Naive B cell (primary cell): ENCODE measurements at regions not wholly inside any gene's neighbourhood (a gene's known extent, or its start where the extent isn't known, plus 50 kb on each side); places are given as distances from the start of the nearest gene placed in this dataset.

Source experiments
- ATAC-seq, 2 donors: fragments of 150-1000 bp; cut with Tn5 transposase; 2 replicates each; pipeline ENCODE4 v1.10.0; 2021; ENCODE audit warnings: low read depth in 2 of 2, mild to moderate bottlenecking in 2 of 2, moderate library complexity in 2 of 2
- DNase-seq: peaks from one replicate; pipeline ENCODE4 v3.0.0; 2022
- H3K27ac Mint-ChIP-seq, 6 donors: one replicate each; pipeline ENCODE4 v1.8.0; 2020 to 2022; ENCODE audit warnings: mild to moderate bottlenecking in 6 of 6, mixed read lengths in 6 of 6, moderate library complexity in 5 of 6, inconsistent platforms in 2 of 6
- H3K27me3 Mint-ChIP-seq, 3 donors: one replicate each; pipeline ENCODE4 v1.8.0; 2021 to 2022; ENCODE audit warnings: mixed read lengths in 3 of 3, mild to moderate bottlenecking in 1 of 3
- H3K36me3 Mint-ChIP-seq, 2 donors: one replicate each; pipeline ENCODE4 v1.8.0; 2020 to 2022; ENCODE audit warnings: mixed read lengths in 2 of 2, inconsistent platforms in 1 of 2, mild to moderate bottlenecking in 1 of 2
- H3K4me1 Mint-ChIP-seq, 3 donors: one replicate each; pipeline ENCODE4 v1.8.0; 2020 to 2022; ENCODE audit warnings: mixed read lengths in 3 of 3, inconsistent platforms in 1 of 3, mild to moderate bottlenecking in 1 of 3, moderate library complexity in 1 of 3
- H3K4me3 Mint-ChIP-seq, 8 donors: one replicate each; pipeline ENCODE4 v1.8.0; 2020 to 2022; ENCODE audit warnings: mild to moderate bottlenecking in 8 of 8, mixed read lengths in 8 of 8, moderate library complexity in 8 of 8, inconsistent platforms in 2 of 8
- H3K9me3 Mint-ChIP-seq, 7 donors: one replicate each; pipeline ENCODE4 v1.8.0; 2020 to 2022; ENCODE audit warnings: mixed read lengths in 7 of 7, mild to moderate bottlenecking in 5 of 7, inconsistent platforms in 2 of 7, moderate library complexity in 1 of 7

DNA sequence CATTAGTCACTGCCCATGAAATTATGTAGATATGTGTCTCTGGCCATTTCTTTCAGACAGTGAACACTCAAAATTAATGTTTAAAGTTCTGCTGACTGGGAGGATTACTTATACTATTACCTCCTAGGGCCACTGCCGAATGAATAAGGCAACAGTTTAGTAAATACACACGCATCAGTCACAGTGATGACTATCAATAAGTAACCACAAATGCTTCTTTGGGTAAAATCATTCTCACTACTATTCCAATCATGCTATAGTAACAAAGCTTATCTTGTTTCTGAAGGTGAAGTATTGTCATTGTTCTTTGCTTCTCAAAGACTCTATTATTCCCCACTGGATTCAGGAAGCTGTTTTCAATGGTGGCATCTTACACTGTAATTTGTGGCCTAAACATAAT lies 478.8 kb downstream of the EPHA3 start:
- Mint-ChIP-seq H3K9me3 (peaks cover 0 to 6% (median 2%) of the 10 kb centered on the region in 7 donors), H3K36me3 (no peaks in the 10 kb centered on the region), H3K4me3 (no peak overlapping the region), H3K27me3 (no peaks in the 10 kb centered on the region), H3K27ac (no peak overlapping the region), H3K4me1 (no peaks in the 10 kb centered on the region)
- ATAC-seq (no peak), DNase-seq (no peak)

DNA sequence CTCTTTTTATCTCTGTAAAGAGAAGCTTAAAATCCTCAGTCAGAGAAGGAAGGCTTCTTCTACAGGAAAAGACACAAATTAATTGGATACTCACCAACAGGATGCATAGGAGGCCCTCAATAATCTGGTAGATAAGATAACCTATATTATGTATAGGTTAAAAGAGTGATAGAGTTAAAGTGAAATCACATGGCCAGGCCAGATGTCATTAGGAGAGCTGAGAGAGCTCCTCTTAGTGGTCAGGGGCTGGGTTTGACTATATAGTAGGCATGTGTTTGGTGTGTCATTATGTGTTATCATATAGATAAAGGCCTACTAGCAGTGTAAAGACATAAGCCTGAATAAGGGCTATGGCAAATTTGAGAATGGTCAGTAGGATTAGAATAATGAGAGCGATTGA lies 479.3 kb downstream of the EPHA3 start:
- Mint-ChIP-seq H3K27ac (no peak overlapping the region), H3K4me1 (no peaks in the 10 kb centered on the region), H3K4me3 (no peak overlapping the region), H3K36me3 (no peaks in the 10 kb centered on the region), H3K9me3 (peaks cover 0 to 6% (median 2%) of the 10 kb centered on the region in 7 donors), H3K27me3 (no peaks in the 10 kb centered on the region)
- DNase-seq (no peak), ATAC-seq (no peak)

- no peak overlapping the region for H3K27ac Mint-ChIP-seq
- DNase-seq (no peak), ATAC-seq (no peak)
- H3K4me3 Mint-ChIP-seq = no peak overlapping the region
- H3K9me3 Mint-ChIP-seq = peaks cover 0 to 14% (median 2%) of the 10 kb centered on the region in 7 donors
- H3K4me1 Mint-ChIP-seq = no peaks in the 10 kb centered on the region
- no peaks in the 10 kb centered on the region for H3K27me3 Mint-ChIP-seq
- no peaks in the 10 kb centered on the region for H3K36me3 Mint-ChIP-seq
Measured at GRCh38 chr3:89606151-89606550, 498.7 kb downstream of the EPHA3 start.

DNA sequence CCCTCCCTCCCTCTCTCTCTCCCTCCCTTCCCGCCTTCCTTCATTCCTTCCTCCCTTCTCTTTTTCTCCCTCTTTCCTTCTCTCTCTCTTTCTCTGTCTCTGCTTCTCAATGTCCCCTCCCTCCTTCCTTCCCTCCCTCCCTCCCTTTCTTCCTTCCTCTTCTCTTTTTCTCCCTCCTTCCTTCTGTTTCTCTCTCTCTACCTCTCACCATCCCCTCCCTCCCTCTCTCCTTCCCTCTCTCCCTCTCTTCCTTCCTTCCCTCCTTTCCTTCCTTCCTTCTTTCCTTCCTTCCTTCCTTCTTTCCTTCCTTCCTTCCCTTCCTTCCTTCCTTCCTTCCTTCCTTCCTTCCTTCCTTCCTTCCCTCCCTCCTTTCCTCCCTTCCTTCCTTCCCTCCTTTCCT lies 504.6 kb downstream of the EPHA3 start:
- no peak for ATAC-seq
- DNase-seq = no peak
- no peak overlapping the region for H3K4me3 Mint-ChIP-seq
- H3K36me3 Mint-ChIP-seq = peaks cover 0 to 5% of the 10 kb centered on the region in 2 donors
- no peak overlapping the region for H3K27ac Mint-ChIP-seq
- H3K9me3 Mint-ChIP-seq = peaks cover 0 to 20% (median 0%) of the 10 kb centered on the region in 7 donors
- no peaks in the 10 kb centered on the region for H3K4me1 Mint-ChIP-seq
- no peaks in the 10 kb centered on the region for H3K27me3 Mint-ChIP-seq

GRCh38 chr3:89613241-89613640 lies 505.8 kb downstream of the EPHA3 start:
- Mint-ChIP-seq H3K4me1 (no peaks in the 10 kb centered on the region), H3K36me3 (peaks cover 0 to 5% of the 10 kb centered on the region in 2 donors), H3K9me3 (peaks cover 0 to 20% (median 0%) of the 10 kb centered on the region in 7 donors), H3K4me3 (no peak overlapping the region), H3K27me3 (no peaks in the 10 kb centered on the region), H3K27ac (no peak overlapping the region)
- ATAC-seq = no peak
- DNase-seq = no peak

DNA sequence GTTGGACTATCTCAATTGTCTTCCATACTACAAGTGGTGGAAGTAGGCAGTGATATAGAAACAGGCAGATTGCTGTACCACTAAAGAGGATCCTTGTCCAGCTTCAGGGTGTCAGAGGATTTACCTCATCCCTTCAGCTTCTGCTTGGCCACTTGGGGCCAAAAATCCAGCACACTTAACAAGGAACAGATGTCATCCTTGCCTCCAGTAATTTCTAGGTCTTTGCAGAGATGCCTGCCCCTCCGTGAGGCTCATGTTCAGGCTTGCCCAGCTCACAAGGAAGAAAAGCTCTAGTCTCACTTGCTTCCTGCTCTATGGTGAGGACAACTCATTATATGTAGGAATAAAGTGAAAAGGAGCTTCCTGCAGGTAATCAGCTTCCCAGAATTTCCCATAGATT lies 510.3 kb downstream of the EPHA3 start:
- Mint-ChIP-seq H3K9me3 (peaks cover 0 to 17% (median 3%) of the 10 kb centered on the region in 7 donors), H3K27ac (no peak overlapping the region), H3K36me3 (peaks cover 0 to 3% of the 10 kb centered on the region in 2 donors), H3K4me1 (no peaks in the 10 kb centered on the region), H3K4me3 (no peak overlapping the region), H3K27me3 (no peaks in the 10 kb centered on the region)
- ATAC-seq (no peak), DNase-seq (no peak)

DNA sequence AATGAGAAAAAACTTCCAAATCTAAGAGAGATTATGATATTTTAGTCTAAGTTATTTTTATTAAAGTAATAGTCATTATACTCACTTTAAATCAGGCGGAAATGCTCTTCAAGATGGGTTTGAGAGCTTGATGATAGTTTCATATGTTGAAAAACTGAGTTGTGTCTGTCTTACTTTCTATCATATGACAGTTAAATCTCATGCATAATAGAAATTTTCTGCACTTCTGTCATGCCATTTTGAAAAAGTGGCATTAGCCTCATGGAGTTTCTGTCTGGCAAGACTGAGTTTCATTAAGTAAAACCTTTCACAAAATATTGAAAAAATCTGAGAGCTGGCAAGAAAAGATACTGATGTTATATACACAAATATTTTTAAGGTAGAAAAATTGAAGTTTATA lies 511.8 kb downstream of the EPHA3 start:
- H3K4me3 Mint-ChIP-seq = no peak overlapping the region
- H3K27me3 Mint-ChIP-seq = no peaks in the 10 kb centered on the region
- no peaks in the 10 kb centered on the region for H3K36me3 Mint-ChIP-seq
- H3K27ac Mint-ChIP-seq = no peak overlapping the region
- peaks cover 0 to 11% (median 2%) of the 10 kb centered on the region in 7 donors for H3K9me3 Mint-ChIP-seq
- no peaks in the 10 kb centered on the region for H3K4me1 Mint-ChIP-seq
- no peak for DNase-seq
- no peak for ATAC-seq

DNA sequence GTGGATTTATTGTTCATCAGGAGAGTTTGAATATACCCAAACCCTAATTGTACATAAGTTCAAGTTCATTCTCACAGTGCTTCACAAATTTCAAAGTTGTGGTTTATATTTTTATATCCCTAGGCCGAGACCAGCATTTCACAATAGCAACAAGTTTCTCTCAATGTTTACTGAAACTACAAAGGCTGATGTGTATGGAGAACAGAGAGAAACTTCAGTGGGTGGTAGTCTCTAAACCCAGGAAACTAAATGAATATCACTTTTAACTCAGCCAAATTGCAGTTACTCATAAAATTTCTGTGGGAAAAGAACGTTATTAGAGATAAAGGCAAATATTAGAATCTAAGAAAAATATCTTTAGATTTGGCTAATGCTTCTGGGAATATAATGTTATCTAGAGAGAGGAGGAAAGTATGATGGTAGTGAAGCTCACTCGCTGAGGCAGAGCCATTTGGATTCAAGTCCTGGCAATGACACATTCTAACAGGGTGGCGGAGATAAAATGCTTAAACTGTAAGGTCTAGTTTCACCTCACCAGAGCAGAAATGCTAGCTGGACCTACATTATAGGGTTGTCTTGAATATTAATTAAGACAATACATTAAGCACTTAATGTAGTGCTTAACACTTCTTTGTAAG lies 514.8 kb downstream of the EPHA3 start:
- H3K9me3 Mint-ChIP-seq = peaks cover 0 to 4% (median 3%) of the 10 kb centered on the region in 7 donors
- no peak for ATAC-seq
- no peak for DNase-seq
- no peak overlapping the region for H3K4me3 Mint-ChIP-seq
- H3K27me3 Mint-ChIP-seq = no peaks in the 10 kb centered on the region
- H3K27ac Mint-ChIP-seq = no peak overlapping the region
- H3K36me3 Mint-ChIP-seq = no peaks in the 10 kb centered on the region
- H3K4me1 Mint-ChIP-seq = no peaks in the 10 kb centered on the region

DNA sequence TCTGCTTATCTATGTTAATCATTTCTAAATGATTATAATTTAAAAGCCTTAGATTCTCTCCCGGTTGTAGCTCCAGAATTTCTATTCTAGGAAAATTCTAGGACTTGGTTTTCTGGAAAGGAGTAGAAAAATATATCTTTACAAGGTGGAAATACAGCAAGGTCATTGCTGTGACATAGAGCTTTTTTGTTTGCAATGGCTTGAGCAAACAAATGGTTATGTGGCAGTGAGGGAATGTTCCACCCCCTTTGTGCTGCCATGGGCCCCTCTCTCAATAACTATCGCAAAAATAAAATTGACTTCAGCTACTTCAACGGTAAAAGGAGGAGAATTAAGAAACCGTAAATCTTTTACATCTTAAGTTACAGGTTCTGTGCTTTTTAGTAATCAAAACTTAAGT lies 517.1 kb downstream of the EPHA3 start:
- DNase-seq (no peak), ATAC-seq (no peak)
- no peak overlapping the region for H3K4me3 Mint-ChIP-seq
- H3K27me3 Mint-ChIP-seq = no peaks in the 10 kb centered on the region
- peaks cover 0 to 4% (median 3%) of the 10 kb centered on the region in 7 donors for H3K9me3 Mint-ChIP-seq
- H3K27ac Mint-ChIP-seq = no peak overlapping the region
- H3K36me3 Mint-ChIP-seq = no peaks in the 10 kb centered on the region
- no peaks in the 10 kb centered on the region for H3K4me1 Mint-ChIP-seq

- ATAC-seq = no peak
- DNase-seq = no peak
- Mint-ChIP-seq H3K9me3 (peaks cover 0 to 13% (median 3%) of the 10 kb centered on the region in 7 donors), H3K4me1 (no peaks in the 10 kb centered on the region), H3K27me3 (no peaks in the 10 kb centered on the region), H3K36me3 (no peaks in the 10 kb centered on the region), H3K27ac (no peak overlapping the region), H3K4me3 (no peak overlapping the region)
Measured at GRCh38 chr3:89625945-89626344, 518.5 kb downstream of the EPHA3 start.

- peak overlapping the region in 2 of 6 donors; percentile 35 to 77 for H3K27ac Mint-ChIP-seq
Measured at GRCh38 chr3:89628856-89629670, 521.6 kb downstream of the EPHA3 start.

DNA sequence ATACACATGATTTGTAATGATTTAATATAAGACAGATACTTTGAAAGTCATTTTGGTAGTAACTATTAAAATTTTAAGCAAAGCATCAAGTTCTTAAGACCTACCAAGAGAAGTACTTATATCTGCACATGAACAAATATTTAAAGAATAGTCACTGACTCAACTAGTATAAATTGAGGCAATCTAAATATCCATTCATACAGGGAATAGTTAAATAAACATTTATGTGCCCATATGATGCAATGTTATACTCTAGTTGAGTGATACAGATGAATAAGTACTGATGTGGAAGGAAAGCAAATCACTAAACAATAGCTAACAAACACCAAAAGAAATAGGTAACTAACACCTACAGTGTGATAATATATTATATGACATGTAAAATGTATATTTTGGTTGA lies 527.7 kb downstream of the EPHA3 start:
- Mint-ChIP-seq H3K4me1 (no peaks in the 10 kb centered on the region), H3K9me3 (peaks cover 0 to 14% (median 5%) of the 10 kb centered on the region in 7 donors), H3K27ac (no peak overlapping the region), H3K36me3 (no peaks in the 10 kb centered on the region), H3K27me3 (no peaks in the 10 kb centered on the region), H3K4me3 (no peak overlapping the region)
- ATAC-seq (no peak), DNase-seq (no peak)

More at GRCh38 chr3:89628856-89629670, 521.6 kb downstream of the EPHA3 start:
- no peaks in the 10 kb centered on the region for H3K36me3 Mint-ChIP-seq
- H3K27me3 Mint-ChIP-seq = no peaks in the 10 kb centered on the region
- no peak for DNase-seq
- ATAC-seq = no peak
- no peak overlapping the region for H3K4me3 Mint-ChIP-seq
- peaks cover 0 to 12% (median 3%) of the 10 kb centered on the region in 7 donors for H3K9me3 Mint-ChIP-seq
- no peaks in the 10 kb centered on the region for H3K4me1 Mint-ChIP-seq

- ATAC-seq (no peak), DNase-seq (no peak)
- Mint-ChIP-seq H3K36me3 (no peaks in the 10 kb centered on the region), H3K27ac (no peak overlapping the region), H3K27me3 (no peaks in the 10 kb centered on the region), H3K4me1 (no peaks in the 10 kb centered on the region), H3K9me3 (peaks cover 0 to 15% (median 11%) of the 10 kb centered on the region in 7 donors), H3K4me3 (no peak overlapping the region)
Measured at GRCh38 chr3:89644716-89645115, 537.3 kb downstream of the EPHA3 start.

DNA sequence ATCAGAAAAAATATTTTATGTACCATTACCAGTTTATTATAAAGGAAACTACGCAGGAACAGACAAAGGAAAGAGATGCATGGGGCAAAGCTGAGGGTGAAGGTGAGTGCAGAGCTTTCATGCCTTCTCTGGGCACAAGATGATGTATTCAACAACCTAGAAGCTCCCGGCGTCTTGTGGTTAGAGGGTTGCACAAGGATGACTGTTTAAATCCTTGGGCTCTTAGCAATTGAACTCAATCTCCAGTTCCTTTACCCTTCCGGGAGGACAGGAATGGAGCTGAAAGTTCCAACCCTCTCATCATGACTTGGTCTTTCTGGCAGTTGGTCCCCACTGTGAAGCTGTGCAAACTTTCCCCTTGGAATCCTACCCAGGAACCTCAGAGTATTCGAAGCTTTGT lies 542.0 kb downstream of the EPHA3 start:
- Mint-ChIP-seq H3K27me3 (no peaks in the 10 kb centered on the region), H3K9me3 (peaks cover 0 to 7% (median 0%) of the 10 kb centered on the region in 7 donors), H3K27ac (no peak overlapping the region), H3K4me1 (no peaks in the 10 kb centered on the region), H3K4me3 (no peak overlapping the region), H3K36me3 (no peaks in the 10 kb centered on the region)
- ATAC-seq (no peak), DNase-seq (no peak)
